Esophagus squamous epithelium (tissue), 4 donors: ENCODE measurements at regions not wholly inside any gene's neighbourhood (a gene's known extent, or its start where the extent isn't known, plus 50 kb on each side); places are given as distances from the start of the nearest gene placed in this dataset.
"Not testable (repeated sequence)": the region's sequence is repeated elsewhere in the genome, so short reads cannot be mapped to it uniquely, and the experiment has no call there.

Source experiments
- POLR2A ChIP-seq, 4 donors: fragments of 450-650 bp; IDR thresholded peaks; one replicate each; pipeline ENCODE4 v1.6.1; 2017; ENCODE audit warnings: antibody characterized with exemption in 4 of 4, mild to moderate bottlenecking in 4 of 4, moderate library complexity in 3 of 4
- TF ChIP-seq, protein P1 (sequence below), 6 experiments: fragments of 450-650 bp in 4 of 6; fragments of 200-600 bp in 2 of 6; sonication (generic) in 2 of 6; IDR thresholded peaks; one replicate each; pipeline ENCODE4 v1.5.1; 2016 to 2019; ENCODE audit warnings: antibody characterized with exemption in 6 of 6, mild to moderate bottlenecking in 4 of 6, moderate library complexity in 4 of 6

DNA sequence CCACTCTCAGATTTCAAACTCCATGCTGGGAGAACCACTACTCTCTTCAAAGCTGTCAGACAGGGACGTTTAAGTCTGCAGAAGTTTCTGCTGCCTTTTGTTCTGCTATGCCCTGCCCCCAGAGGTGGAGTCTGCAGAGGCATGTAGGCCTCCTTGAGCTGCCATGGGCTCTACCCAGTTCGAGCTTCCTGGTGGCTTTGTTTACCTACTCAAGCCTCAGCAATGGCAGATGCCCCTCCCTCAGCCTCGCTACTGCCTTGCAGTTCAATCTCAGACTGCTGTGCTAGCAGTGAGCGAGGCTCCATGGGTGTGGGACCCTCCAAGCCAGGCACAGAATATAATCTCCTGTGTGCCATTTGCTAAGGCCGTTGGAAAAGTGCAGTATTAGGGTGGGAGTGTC lies 51.4 kb upstream of the FAM13C start:
- TF ChIP-seq, protein P1, sequence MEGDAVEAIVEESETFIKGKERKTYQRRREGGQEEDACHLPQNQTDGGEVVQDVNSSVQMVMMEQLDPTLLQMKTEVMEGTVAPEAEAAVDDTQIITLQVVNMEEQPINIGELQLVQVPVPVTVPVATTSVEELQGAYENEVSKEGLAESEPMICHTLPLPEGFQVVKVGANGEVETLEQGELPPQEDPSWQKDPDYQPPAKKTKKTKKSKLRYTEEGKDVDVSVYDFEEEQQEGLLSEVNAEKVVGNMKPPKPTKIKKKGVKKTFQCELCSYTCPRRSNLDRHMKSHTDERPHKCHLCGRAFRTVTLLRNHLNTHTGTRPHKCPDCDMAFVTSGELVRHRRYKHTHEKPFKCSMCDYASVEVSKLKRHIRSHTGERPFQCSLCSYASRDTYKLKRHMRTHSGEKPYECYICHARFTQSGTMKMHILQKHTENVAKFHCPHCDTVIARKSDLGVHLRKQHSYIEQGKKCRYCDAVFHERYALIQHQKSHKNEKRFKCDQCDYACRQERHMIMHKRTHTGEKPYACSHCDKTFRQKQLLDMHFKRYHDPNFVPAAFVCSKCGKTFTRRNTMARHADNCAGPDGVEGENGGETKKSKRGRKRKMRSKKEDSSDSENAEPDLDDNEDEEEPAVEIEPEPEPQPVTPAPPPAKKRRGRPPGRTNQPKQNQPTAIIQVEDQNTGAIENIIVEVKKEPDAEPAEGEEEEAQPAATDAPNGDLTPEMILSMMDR (IDR thresholded peaks at IDR 0.05) = not testable (repeated sequence)
- not testable (repeated sequence) for TF ChIP-seq POLR2A (IDR thresholded peaks at IDR 0.05)
